NCI-H1694 treated with DMSO at 0.1 percent for 48 hours (cell line): ENCODE measurements at regions not wholly inside any gene's neighbourhood (a gene's known extent, or its start where the extent isn't known, plus 50 kb on each side); places are given as distances from the start of the nearest gene placed in this dataset.
A peak's percentile ranks its signal among the peaks of the same experiment; 100 is the strongest.

ENCODE experiments used
- DNase-seq: peaks from one replicate; lab custom pipeline; 2025; lab: John Stamatoyannopoulos, UW

GRCh38 chr9:89808076-89808755, 203.4 kb downstream of the GADD45G start:
- peak; percentile 9 for DNase-seq

- no peak for DNase-seq
Measured at GRCh38 chr9:89808756-89809181, 204.0 kb downstream of the GADD45G start.

- DNase-seq: peak; percentile 76
Measured at GRCh38 chr9:89810431-89810830, 205.6 kb downstream of the GADD45G start.

- DNase-seq: no peak
Measured at GRCh38 chr9:89811356-89811755, 206.5 kb downstream of the GADD45G start.

GRCh38 chr9:89811886-89812450, 207.2 kb downstream of the GADD45G start:
- peak; percentile 25 for DNase-seq

- DNase-seq: no peak
Measured at GRCh38 chr9:89812556-89813181, 207.9 kb downstream of the GADD45G start.

GRCh38 chr9:89813482-89813881, 208.7 kb downstream of the GADD45G start:
- DNase-seq: no peak

GRCh38 chr9:89814340-89815040, 209.7 kb downstream of the GADD45G start:
- peak; percentile 36 for DNase-seq

- no peak for DNase-seq
Measured at GRCh38 chr9:89815061-89815902, 210.5 kb downstream of the GADD45G start.

- peak; percentile 11 for DNase-seq
Measured at GRCh38 chr9:89815903-89816573, 211.2 kb downstream of the GADD45G start.

GRCh38 chr9:89817151-89817950, 212.5 kb downstream of the GADD45G start:
- no peak for DNase-seq

- DNase-seq: no peak
Measured at GRCh38 chr9:89820337-89820736, 215.5 kb downstream of the GADD45G start.

- no peak for DNase-seq
Measured at GRCh38 chr9:89821081-89821480, 216.3 kb downstream of the GADD45G start.

- no peak for DNase-seq
Measured at GRCh38 chr9:89822996-89823395, 218.2 kb downstream of the GADD45G start.

GRCh38 chr9:89825669-89826068, 220.9 kb downstream of the GADD45G start:
- no peak for DNase-seq

- no peak for DNase-seq
Measured at GRCh38 chr9:89826186-89826585, 221.4 kb downstream of the GADD45G start.

- no peak for DNase-seq
Measured at GRCh38 chr9:89829346-89829745, 224.5 kb downstream of the GADD45G start.

- DNase-seq: no peak
Measured at GRCh38 chr9:89835666-89836065, 230.9 kb downstream of the GADD45G start.

GRCh38 chr9:89837162-89837933, 232.5 kb downstream of the GADD45G start:
- no peak for DNase-seq

- no peak for DNase-seq
Measured at GRCh38 chr9:89837934-89838310, 233.1 kb downstream of the GADD45G start.
